HEK293 (cell line): ENCODE measurements at regions not wholly inside any gene's neighbourhood (a gene's known extent, or its start where the extent isn't known, plus 50 kb on each side); places are given as distances from the start of the nearest gene placed in this dataset.
"Not testable (repeated sequence)": the region's sequence is repeated elsewhere in the genome, so short reads cannot be mapped to it uniquely, and the experiment has no call there.

Experiments
- CTCF ChIA-PET: fragments of 350-600 bp; formaldehyde crosslinking; extraction: SDS; loops from one replicate; lab custom pipeline; 2021; ENCODE audit warnings: antibody characterized with exemption; lab: Yijun Ruan, JAX
- POLR2A ChIA-PET: fragments of 300-600 bp; formaldehyde crosslinking; extraction: SDS; loops from one replicate; lab custom pipeline; 2020; ENCODE audit warnings: antibody characterized with exemption, inconsistent platforms; lab: Yijun Ruan, JAX
- H3K27ac ChIP-seq: fragments of 200-500 bp; sonication (Bioruptor generic); 2 replicates; pipeline ENCODE4 v1.5.1; 2014; ENCODE audit warnings: low read depth, low read length, control low read depth, inconsistent platforms; ENCODE audit errors: extremely low read depth
- H3K36me3 ChIP-seq, 2 experiments: fragments of 200-500 bp in 1 of 2; sonication (Bioruptor generic) in 1 of 2; 1 replicate in 1 of 2; 2 replicates in 1 of 2; pipeline ENCODE4 v1.5.1; 2014 to 2017; ENCODE audit warnings: inconsistent platforms in 2 of 2, low read length in 2 of 2; ENCODE audit not compliant: control insufficient read depth in 2 of 2, insufficient read depth in 1 of 2
- H3K4me1 ChIP-seq: fragments of 200-500 bp; sonication (Bioruptor generic); 2 replicates; pipeline ENCODE4 v1.5.1; 2014; ENCODE audit warnings: mild to moderate bottlenecking, low read length, inconsistent platforms; ENCODE audit not compliant: control insufficient read depth, insufficient read depth
- H3K4me3 ChIP-seq: 2 replicates; pipeline ENCODE4 v1.5.1; 2011; ENCODE audit warnings: low read depth, mild to moderate bottlenecking, control low read depth, low read length, moderate library complexity
- H3K9me3 ChIP-seq: fragments of 200-500 bp; sonication (Bioruptor generic); 2 replicates; pipeline ENCODE4 v1.5.1; 2014; ENCODE audit warnings: low read depth, low read length, inconsistent platforms; ENCODE audit not compliant: control insufficient read depth, insufficient read depth
- ATF2 ChIP-seq: fragments of 450-650 bp; formaldehyde crosslinking; IDR thresholded peaks from 2 replicates; pipeline ENCODE4 v1.5.1; 2016; ENCODE audit warnings: missing biosample characterization, missing genetic modification characterization, low read depth
- FEZF1 ChIP-seq: fragments of 450-650 bp; formaldehyde crosslinking; IDR thresholded peaks from 2 replicates; pipeline ENCODE4 v1.5.1; 2016; ENCODE audit warnings: missing biosample characterization, missing genetic modification characterization
- KLF10 ChIP-seq: fragments of 450-650 bp; IDR thresholded peaks from 2 replicates; pipeline ENCODE4 v1.5.1; 2018; ENCODE audit warnings: missing biosample characterization, mild to moderate bottlenecking, missing genetic modification characterization
- MYNN ChIP-seq: fragments of 450-650 bp; formaldehyde crosslinking; IDR thresholded peaks from 2 replicates; pipeline ENCODE4 v1.5.1; 2016; ENCODE audit warnings: missing biosample characterization, missing genetic modification characterization, borderline replicate concordance
- OSR2 ChIP-seq: fragments of 450-650 bp; formaldehyde crosslinking; IDR thresholded peaks from 2 replicates; pipeline ENCODE4 v1.5.1; 2016; ENCODE audit warnings: missing biosample characterization, missing genetic modification characterization
- ZBTB1 ChIP-seq: fragments of 450-650 bp; formaldehyde crosslinking; IDR thresholded peaks from 2 replicates; pipeline ENCODE4 v1.5.1; 2016; ENCODE audit warnings: missing biosample characterization, missing genetic modification characterization
- ZBTB10 ChIP-seq: fragments of 450-650 bp; formaldehyde crosslinking; IDR thresholded peaks from 2 replicates; pipeline ENCODE4 v1.5.1; 2016; ENCODE audit warnings: missing biosample characterization, missing genetic modification characterization
- ZBTB17 ChIP-seq: fragments of 450-650 bp; formaldehyde crosslinking; IDR thresholded peaks from 2 replicates; pipeline ENCODE4 v1.5.1; 2016; ENCODE audit warnings: missing biosample characterization, missing genetic modification characterization
- ZBTB48 ChIP-seq: fragments of 450-650 bp; formaldehyde crosslinking; IDR thresholded peaks from 2 replicates; pipeline ENCODE4 v1.5.1; 2016; ENCODE audit warnings: missing biosample characterization, missing genetic modification characterization
- ZNF146 ChIP-seq: fragments of 450-650 bp; formaldehyde crosslinking; IDR thresholded peaks from 2 replicates; pipeline ENCODE4 v1.5.1; 2016; ENCODE audit warnings: missing biosample characterization, missing genetic modification characterization
- ZNF274 ChIP-seq, 2 experiments: fragments of 200-500 bp in 1 of 2; fragments of 450-650 bp in 1 of 2; sonication (Bioruptor generic) in 1 of 2; formaldehyde crosslinking in 1 of 2; IDR thresholded peaks; 2 replicates each; pipeline versions ENCODE4 v1.5.1 to v1.6.1; 2014 to 2016; ENCODE audit warnings: borderline replicate concordance in 1 of 2, inconsistent platforms in 1 of 2, low read length in 1 of 2, missing biosample characterization in 1 of 2, missing genetic modification characterization in 1 of 2
- ZNF311 ChIP-seq: fragments of 450-650 bp; formaldehyde crosslinking; IDR thresholded peaks from 2 replicates; pipeline ENCODE4 v1.5.1; 2017; ENCODE audit warnings: missing biosample characterization, missing genetic modification characterization, borderline replicate concordance
- ZNF404 ChIP-seq: fragments of 450-650 bp; formaldehyde crosslinking; IDR thresholded peaks from 2 replicates; pipeline ENCODE4 v1.5.1; 2017; ENCODE audit warnings: missing biosample characterization, missing genetic modification characterization
- ZNF433 ChIP-seq: fragments of 450-650 bp; formaldehyde crosslinking; IDR thresholded peaks from 2 replicates; pipeline ENCODE4 v1.5.1; 2016; ENCODE audit warnings: missing biosample characterization, missing genetic modification characterization, low read depth
- ZNF639 ChIP-seq: fragments of 450-650 bp; formaldehyde crosslinking; IDR thresholded peaks from 2 replicates; pipeline ENCODE4 v1.5.1; 2016; ENCODE audit warnings: missing biosample characterization, missing genetic modification characterization
- ZNF670 ChIP-seq: fragments of 450-650 bp; formaldehyde crosslinking; IDR thresholded peaks from 2 replicates; pipeline ENCODE4 v1.5.1; 2016; ENCODE audit warnings: missing biosample characterization, missing genetic modification characterization, low read depth
- ZNF837 ChIP-seq: fragments of 450-650 bp; formaldehyde crosslinking; IDR thresholded peaks from 2 replicates; pipeline ENCODE4 v1.5.1; 2016; ENCODE audit warnings: missing biosample characterization, missing genetic modification characterization
- TF ChIP-seq, protein P1 (sequence below): fragments of 450-650 bp; formaldehyde crosslinking; IDR thresholded peaks from 2 replicates; pipeline ENCODE4 v1.5.1; 2016; ENCODE audit warnings: missing biosample characterization, missing genetic modification characterization
- TF ChIP-seq, protein P2 (sequence below): fragments of 450-650 bp; formaldehyde crosslinking; IDR thresholded peaks from 2 replicates; pipeline ENCODE4 v1.5.1; 2016; ENCODE audit warnings: missing biosample characterization, missing genetic modification characterization
- TF ChIP-seq, protein P3 (sequence below): sonication (generic); formaldehyde crosslinking; IDR thresholded peaks from 2 replicates; pipeline ENCODE4 v1.8.1; 2022; ENCODE audit warnings: mild to moderate bottlenecking, moderate library complexity, missing genetic modification reagents

- Histone ChIP-seq H3K4me1 (peaks cover 16% of the 10 kb centered on the region), H3K4me3 (no peak overlapping the region), H3K27ac (no peak overlapping the region), H3K36me3 (no peaks in the 10 kb centered on the region), H3K9me3 (no peaks in the 10 kb centered on the region)
- ChIA-PET POLR2A (no interaction called here), CTCF (no interaction called here)
- TF ChIP-seq ZNF311 (tag by site-specific recombination) (no peak), ATF2 (no peak), ZNF670 (tag by site-specific recombination) (no peak), KLF10 (no peak), ZBTB1 (no peak), ZNF639 (tag by site-specific recombination) (no peak), ZNF433 (tag by site-specific recombination) (no peak), ZNF404 (tag by site-specific recombination) (no peak), OSR2 (tag by site-specific recombination) (no peak), MYNN (tag by site-specific recombination) (no peak)
- TF ChIP-seq, protein P1, sequence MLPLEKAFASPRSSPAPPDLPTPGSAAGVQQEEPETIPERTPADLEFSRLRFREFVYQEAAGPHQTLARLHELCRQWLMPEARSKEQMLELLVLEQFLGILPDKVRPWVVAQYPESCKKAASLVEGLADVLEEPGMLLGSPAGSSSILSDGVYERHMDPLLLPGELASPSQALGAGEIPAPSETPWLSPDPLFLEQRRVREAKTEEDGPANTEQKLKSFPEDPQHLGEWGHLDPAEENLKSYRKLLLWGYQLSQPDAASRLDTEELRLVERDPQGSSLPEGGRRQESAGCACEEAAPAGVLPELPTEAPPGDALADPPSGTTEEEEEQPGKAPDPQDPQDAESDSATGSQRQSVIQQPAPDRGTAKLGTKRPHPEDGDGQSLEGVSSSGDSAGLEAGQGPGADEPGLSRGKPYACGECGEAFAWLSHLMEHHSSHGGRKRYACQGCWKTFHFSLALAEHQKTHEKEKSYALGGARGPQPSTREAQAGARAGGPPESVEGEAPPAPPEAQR (tag by site-specific recombination): no peak
These were observed 673.2 kb upstream of the SOX9 start for GRCh38 chr17:71447644-71448043.

DNA sequence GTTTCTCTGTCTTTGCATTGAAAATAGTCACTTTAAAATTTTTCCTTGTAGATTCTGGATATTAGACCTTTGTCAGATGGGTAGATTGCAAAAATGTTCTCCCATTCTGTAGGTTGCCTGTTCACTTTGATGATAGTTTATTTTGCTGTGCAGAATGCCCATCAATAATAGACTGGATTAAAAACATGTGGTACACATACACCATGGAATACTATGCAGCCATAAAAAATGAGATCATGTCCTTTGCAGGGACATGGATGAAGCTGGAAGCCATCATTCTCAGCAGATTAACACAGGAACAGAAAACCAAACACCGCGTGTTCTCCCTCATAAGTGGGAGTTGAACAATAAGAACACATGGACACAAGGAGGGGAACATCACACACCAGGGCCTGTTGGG, 670.2 kb upstream of the SOX9 start:
- CTCF ChIA-PET, H3K9me3 ChIP-seq: not testable (repeated sequence)
- TF ChIP-seq, protein P2, sequence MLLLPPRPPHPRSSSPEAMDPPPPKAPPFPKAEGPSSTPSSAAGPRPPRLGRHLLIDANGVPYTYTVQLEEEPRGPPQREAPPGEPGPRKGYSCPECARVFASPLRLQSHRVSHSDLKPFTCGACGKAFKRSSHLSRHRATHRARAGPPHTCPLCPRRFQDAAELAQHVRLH: 0 out of 2 replicates have a peak, but pooled peaks have one; percentile 13
- TF ChIP-seq ZNF146 (tag by site-specific recombination): peak; percentile 75
- TF ChIP-seq, all 188 proteins: peak for 2; not testable (repeated sequence) for 186
- H3K4me3 ChIP-seq, POLR2A ChIA-PET, H3K27ac ChIP-seq, H3K36me3 ChIP-seq: not testable (repeated sequence)
- H3K4me1 ChIP-seq: peaks cover 11% of the 10 kb centered on the region

DNA sequence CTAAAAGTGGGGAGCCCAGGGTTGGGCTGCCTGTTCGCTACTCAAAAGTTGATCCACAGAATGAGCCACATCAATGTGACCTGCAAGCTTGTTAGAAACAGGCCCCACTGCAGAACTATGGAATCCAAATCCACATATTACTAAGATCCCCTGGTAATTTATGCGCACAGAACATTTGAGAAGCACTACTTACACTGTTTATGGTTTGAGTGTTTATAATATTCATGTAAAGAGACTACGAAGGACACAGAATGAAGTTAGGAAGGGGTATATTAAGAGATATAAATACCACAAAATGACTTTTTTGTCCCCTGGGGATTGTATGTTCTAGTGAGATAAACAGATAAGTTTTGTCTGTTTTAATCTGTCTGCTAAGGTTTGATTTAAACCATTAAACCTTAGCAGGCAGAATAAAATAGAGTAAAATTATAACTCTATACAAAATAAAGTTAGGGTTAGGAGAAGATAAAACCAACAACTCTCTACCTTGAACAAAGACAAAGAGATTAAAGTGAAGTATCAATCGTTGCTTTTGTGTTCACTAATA, 666.9 kb upstream of the SOX9 start:
- CTCF ChIA-PET: interaction anchor here (0.7 to 0.9 kb wide), 2 partner anchors 19 to 23 kb away, joined by 3 to 5 read pairs; no protein-coding TSS in a partner anchor
- Histone ChIP-seq H3K4me3 (no peak overlapping the region), H3K36me3 (no peaks in the 10 kb centered on the region), H3K4me1 (no peaks in the 10 kb centered on the region), H3K27ac (no peak overlapping the region), H3K9me3 (no peaks in the 10 kb centered on the region)
- POLR2A ChIA-PET: no interaction called here
- TF ChIP-seq FEZF1 (tag by site-specific recombination) (no peak), ZBTB48 (tag by site-specific recombination) (no peak), ZBTB17 (no peak), ZNF274 (IDR thresholded peaks at IDR 0.05; ENCODE audit: low read length) (0 out of 2 replicates have a peak, but pooled peaks have one; percentile 23), ZNF274 (tag by site-specific recombination; IDR thresholded peaks at IDR 0.05; ENCODE audit: borderline replicate concordance) (no peak), ZBTB10 (no peak), ZNF837 (tag by site-specific recombination) (no peak)
- TF ChIP-seq, protein P3, sequence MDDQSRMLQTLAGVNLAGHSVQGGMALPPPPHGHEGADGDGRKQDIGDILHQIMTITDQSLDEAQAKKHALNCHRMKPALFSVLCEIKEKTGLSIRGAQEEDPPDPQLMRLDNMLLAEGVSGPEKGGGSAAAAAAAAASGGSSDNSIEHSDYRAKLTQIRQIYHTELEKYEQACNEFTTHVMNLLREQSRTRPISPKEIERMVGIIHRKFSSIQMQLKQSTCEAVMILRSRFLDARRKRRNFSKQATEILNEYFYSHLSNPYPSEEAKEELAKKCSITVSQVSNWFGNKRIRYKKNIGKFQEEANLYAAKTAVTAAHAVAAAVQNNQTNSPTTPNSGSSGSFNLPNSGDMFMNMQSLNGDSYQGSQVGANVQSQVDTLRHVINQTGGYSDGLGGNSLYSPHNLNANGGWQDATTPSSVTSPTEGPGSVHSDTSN: no peak
